ENCODE measurements at regions not wholly inside any gene's neighbourhood (a gene's known extent, or its start where the extent isn't known, plus 50 kb on each side); places are given as distances from the start of the nearest gene placed in this dataset.

DNA sequence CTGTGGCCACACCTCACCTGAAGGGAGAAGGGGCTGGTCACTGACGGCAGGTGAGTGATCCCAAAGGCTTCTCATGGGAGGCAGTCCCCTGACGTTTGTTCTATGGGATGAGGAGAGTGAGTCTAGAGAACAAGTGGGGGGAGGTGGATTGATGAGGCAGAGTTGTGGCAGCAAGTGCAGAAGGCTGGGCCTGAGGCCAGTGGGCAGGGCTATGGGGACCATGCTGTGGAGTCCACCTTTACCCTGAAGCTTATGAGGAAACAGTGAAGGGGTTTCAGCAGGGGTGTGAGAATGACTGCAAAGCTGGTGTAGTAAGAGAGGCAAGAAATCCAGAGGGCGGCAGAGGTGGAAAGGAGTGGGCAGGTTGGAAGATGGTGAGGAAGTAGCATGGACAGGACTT, 96.9 kb upstream of the PFN2 start:
- H3K9me3 ChIP-seq (ENCODE audit: low read length), result no peaks in the 10 kb centered on the region
- no peak overlapping the region for H2AFZ ChIP-seq (ENCODE audit: low read depth, low read length)
- H3K4me1 ChIP-seq (ENCODE audit: insufficient read depth, low read length), result peaks cover under 1% of the 10 kb centered on the region
- H3K36me3 ChIP-seq (ENCODE audit: insufficient read depth, low read length), result no peaks in the 10 kb centered on the region
- H3K4me3 ChIP-seq (ENCODE audit: low read length), result no peak overlapping the region
- no peaks in the 10 kb centered on the region for H3K27me3 ChIP-seq (ENCODE audit: insufficient read depth, low read length)

DNA sequence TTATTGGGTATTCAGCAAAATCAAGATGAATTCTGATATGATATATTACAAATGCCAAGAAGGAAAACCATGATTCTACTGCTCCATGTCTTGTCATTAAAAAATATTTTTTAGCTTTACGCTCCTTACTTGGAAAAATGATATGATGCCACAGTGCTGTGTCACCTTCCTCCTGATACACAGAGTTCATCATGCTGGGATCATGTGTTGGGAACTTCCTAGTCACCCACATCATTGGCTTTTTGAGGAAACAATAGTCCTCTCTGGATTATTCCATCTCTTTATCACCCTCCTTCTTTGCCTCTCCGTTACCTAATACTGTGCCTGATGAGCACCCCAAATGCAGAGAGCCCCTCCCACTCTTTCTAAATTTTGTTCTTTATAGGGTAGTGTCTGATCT, 94.3 kb upstream of the PFN2 start:
- peaks cover 3% of the 10 kb centered on the region for H3K4me1 ChIP-seq (ENCODE audit: insufficient read depth, low read length)
- H3K9me3 ChIP-seq (ENCODE audit: low read length), result no peaks in the 10 kb centered on the region
- no peak overlapping the region for H3K4me3 ChIP-seq (ENCODE audit: low read length)
- H2AFZ ChIP-seq (ENCODE audit: low read depth, low read length), result no peak overlapping the region
- no peaks in the 10 kb centered on the region for H3K27me3 ChIP-seq (ENCODE audit: insufficient read depth, low read length)
- no peaks in the 10 kb centered on the region for H3K36me3 ChIP-seq (ENCODE audit: insufficient read depth, low read length)

DNA sequence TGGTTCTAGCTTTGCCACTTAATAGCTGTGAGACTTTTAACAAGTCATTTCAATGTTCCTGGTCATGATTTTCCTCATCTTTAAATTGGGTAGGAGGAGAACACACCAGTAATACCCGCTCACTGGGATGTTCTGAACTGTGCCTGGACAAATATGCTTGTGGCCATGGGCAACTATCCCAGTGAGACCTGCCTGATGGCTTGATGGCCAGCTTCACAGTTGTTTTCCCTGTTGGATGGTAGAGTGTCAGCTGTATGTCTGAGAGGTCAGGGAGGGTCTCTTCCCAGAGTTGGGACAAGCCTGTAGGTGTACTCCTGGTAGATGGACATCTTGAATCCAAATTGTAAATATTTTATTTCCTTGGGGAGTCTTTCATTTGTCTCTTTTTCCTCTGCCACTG, 92.5 kb upstream of the PFN2 start:
- no peak overlapping the region for H3K4me3 ChIP-seq (ENCODE audit: low read length)
- H3K36me3 ChIP-seq (ENCODE audit: insufficient read depth, low read length), result no peaks in the 10 kb centered on the region
- H2AFZ ChIP-seq (ENCODE audit: low read depth, low read length), result no peak overlapping the region
- H3K27me3 ChIP-seq (ENCODE audit: insufficient read depth, low read length), result no peaks in the 10 kb centered on the region
- peaks cover 3% of the 10 kb centered on the region for H3K4me1 ChIP-seq (ENCODE audit: insufficient read depth, low read length)
- H3K9me3 ChIP-seq (ENCODE audit: low read length), result no peaks in the 10 kb centered on the region

DNA sequence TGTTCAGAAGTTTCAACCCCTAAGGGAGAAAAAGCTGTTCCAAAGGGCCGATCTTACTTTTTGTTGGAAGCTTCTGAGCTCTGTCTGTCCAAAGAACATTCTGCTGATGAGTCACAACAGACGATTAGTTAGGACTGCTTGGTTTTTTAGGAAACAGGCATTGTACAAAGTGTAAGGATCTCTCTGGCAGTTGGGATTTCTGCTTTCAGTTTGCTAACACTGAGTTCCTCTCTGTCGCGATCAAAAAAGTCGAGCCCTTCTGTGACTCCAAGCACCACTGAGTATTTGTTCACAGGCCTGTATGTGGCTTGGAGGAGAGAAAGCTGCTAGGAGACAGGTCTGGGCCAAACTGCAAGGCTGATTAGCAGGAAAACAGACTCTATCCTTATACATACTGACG, 91.8 kb upstream of the PFN2 start:
- no peaks in the 10 kb centered on the region for H3K9me3 ChIP-seq (ENCODE audit: low read length)
- H3K4me1 ChIP-seq (ENCODE audit: insufficient read depth, low read length), result peaks cover 3% of the 10 kb centered on the region
- no peaks in the 10 kb centered on the region for H3K36me3 ChIP-seq (ENCODE audit: insufficient read depth, low read length)
- H3K4me3 ChIP-seq (ENCODE audit: low read length), result no peak overlapping the region
- no peak overlapping the region for H2AFZ ChIP-seq (ENCODE audit: low read depth, low read length)
- H3K27me3 ChIP-seq (ENCODE audit: insufficient read depth, low read length), result no peaks in the 10 kb centered on the region

DNA sequence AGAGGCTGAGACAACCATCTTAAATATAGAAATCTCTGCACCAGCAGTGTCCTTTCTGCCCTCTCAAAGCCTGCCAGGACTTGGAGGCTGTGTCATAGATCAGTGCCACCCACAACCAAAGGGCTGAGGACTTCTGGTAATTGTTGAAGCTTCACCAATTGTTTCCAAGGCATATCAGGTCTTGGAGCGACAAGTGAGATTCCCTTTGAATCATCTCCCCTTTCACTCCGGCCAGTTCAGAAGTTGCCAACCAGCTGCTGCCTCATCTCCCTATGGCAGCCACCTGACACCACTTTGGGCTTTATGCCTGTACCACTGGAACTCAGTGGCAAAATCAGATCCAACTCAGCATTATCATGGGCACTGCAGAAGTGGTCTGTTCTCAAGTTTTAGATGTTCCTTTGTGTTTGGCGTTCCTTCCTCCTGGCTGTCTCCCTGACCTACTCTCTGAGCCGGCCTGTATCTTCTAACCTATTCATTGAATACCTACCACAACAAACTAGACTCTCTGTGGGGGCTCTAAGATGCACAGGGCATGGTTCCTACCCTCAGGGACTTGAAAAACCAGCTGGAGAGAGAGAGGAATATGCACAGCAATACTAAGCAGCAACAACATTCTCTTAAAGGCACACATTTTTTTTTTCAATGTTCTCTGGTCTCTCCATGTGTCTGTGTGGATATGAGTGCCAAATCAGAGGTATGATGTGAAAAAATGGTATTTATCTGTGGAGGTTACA, 90.8 kb upstream of the PFN2 start:
- no peaks in the 10 kb centered on the region for H3K36me3 ChIP-seq (ENCODE audit: insufficient read depth, low read length)
- H2AFZ ChIP-seq (ENCODE audit: low read depth, low read length), result no peak overlapping the region

DNA sequence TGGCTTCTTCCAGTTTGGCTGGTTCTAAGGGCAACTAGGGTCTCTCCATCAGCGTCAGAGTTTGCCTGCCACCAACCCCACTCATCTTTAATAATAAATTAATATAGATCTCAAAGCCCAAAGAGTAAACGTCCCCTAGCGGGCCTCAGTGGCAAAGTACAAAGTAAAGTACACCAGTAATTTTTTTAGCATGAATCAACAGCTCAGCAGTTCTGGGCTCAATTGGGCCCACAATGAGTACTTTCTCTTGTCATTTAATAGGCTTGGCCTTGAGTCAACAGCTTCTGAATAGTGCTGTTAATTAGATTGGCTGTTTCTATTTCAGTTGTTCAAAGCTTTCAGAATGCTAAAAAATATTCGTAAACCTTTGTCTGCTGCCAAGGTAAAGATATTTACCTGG, 89.0 kb upstream of the PFN2 start:
- no peak overlapping the region for H2AFZ ChIP-seq (ENCODE audit: low read depth, low read length)

More for the DNA sequence above, 90.8 kb upstream of the PFN2 start:
- Histone ChIP-seq H3K27me3 (ENCODE audit: insufficient read depth, low read length) (no peaks in the 10 kb centered on the region), H3K9me3 (ENCODE audit: low read length) (no peaks in the 10 kb centered on the region), H3K4me1 (ENCODE audit: insufficient read depth, low read length) (peaks cover 3% of the 10 kb centered on the region), H3K4me3 (ENCODE audit: low read length) (no peak overlapping the region)

DNA sequence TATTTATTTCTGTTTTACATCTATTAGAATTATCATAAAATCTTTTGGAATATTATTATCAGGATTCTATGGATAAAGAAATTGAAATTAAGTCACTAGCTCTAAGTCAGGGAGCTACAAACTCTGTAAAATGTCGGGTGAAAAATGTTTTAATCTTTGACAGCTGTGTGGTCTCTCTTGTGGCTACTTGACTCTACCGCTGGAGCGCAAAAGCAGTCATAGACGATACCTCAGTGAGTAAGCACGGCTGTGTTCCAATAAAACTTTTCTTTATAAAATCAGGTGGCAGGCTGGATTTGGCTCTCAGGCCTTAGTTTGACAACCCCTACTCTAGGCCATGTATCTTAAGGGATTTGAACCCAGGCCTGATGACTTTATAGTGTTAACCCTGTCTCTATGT, 88.5 kb upstream of the PFN2 start:
- Histone ChIP-seq H3K4me1 (ENCODE audit: insufficient read depth, low read length) (peaks cover 3% of the 10 kb centered on the region), H3K27me3 (ENCODE audit: insufficient read depth, low read length) (no peaks in the 10 kb centered on the region), H2AFZ (ENCODE audit: low read depth, low read length) (no peak overlapping the region), H3K4me3 (ENCODE audit: low read length) (no peak overlapping the region), H3K9me3 (ENCODE audit: low read length) (no peaks in the 10 kb centered on the region), H3K36me3 (ENCODE audit: insufficient read depth, low read length) (no peaks in the 10 kb centered on the region)

More for the DNA sequence above, 89.0 kb upstream of the PFN2 start:
- Histone ChIP-seq H3K27me3 (ENCODE audit: insufficient read depth, low read length) (no peaks in the 10 kb centered on the region), H3K9me3 (ENCODE audit: low read length) (no peaks in the 10 kb centered on the region), H3K4me1 (ENCODE audit: insufficient read depth, low read length) (peaks cover 3% of the 10 kb centered on the region), H3K36me3 (ENCODE audit: insufficient read depth, low read length) (no peaks in the 10 kb centered on the region), H3K4me3 (ENCODE audit: low read length) (no peak overlapping the region)

DNA sequence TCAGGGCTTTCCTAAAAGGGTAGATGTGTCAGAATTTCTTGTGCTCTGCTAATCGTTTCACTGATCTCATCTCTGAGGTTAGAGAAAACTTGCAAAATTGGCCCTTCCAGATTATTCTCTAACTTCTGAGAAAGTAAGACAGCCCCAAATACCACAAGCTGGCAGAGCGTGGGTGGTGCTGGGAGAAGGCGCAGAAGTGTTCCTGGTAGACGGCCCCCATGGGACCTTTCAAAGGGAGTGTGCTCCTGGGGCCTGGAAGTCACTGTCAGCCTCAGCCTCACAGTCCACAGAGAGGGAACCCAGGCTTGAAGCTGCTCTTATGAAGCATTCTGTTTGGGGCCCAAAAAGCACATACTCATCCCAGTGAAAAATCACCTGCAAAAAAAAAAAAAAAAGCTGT, 86.5 kb upstream of the PFN2 start:
- Histone ChIP-seq H3K9me3 (ENCODE audit: low read length) (no peaks in the 10 kb centered on the region), H3K36me3 (ENCODE audit: insufficient read depth, low read length) (no peaks in the 10 kb centered on the region), H2AFZ (ENCODE audit: low read depth, low read length) (no peak overlapping the region), H3K4me1 (ENCODE audit: insufficient read depth, low read length) (peaks cover under 1% of the 10 kb centered on the region), H3K27me3 (ENCODE audit: insufficient read depth, low read length) (no peaks in the 10 kb centered on the region), H3K4me3 (ENCODE audit: low read length) (no peak overlapping the region)

DNA sequence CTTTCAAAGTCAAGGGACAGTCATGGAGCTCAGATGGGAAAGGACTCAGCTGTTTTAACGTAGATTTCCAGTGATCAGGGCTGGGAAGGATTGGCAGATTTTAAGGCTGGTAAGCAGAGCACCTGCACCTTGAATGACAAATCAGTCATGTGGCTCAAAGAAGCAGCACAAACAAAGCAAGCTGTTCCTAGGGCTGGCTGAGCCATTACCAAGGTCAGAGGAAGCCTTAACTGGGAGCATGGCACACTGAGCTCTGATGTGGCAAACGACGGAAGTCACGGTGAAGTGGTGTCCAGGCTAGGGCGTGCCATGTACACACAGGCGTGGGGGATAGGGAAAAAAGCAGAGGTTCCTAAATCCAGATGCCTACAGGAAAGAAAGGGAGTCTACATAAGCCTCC, 84.6 kb upstream of the PFN2 start:
- Histone ChIP-seq H2AFZ (ENCODE audit: low read depth, low read length) (no peak overlapping the region), H3K4me3 (ENCODE audit: low read length) (no peak overlapping the region), H3K27me3 (ENCODE audit: insufficient read depth, low read length) (no peaks in the 10 kb centered on the region)

DNA sequence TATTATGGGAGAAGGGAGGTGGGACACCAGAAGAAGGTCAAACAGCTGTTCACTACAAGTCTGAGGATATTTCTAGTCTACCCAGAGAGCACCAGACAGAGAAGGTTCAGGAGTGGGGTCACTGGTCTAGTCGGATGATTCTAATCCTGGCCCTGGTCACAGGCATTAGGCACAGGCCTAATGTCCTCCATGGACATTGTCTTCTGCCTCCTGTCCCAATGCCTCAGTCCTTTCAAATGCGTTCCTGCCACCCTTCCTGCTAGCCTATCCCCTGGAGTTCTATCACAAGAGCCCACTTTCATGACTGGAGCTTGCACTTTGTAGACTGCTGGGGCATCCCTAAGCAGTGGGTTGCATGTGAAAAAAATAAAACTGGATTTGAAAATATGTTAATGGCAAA, 83.9 kb upstream of the PFN2 start:
- Histone ChIP-seq H3K4me1 (ENCODE audit: insufficient read depth, low read length) (no peaks in the 10 kb centered on the region), H3K36me3 (ENCODE audit: insufficient read depth, low read length) (no peaks in the 10 kb centered on the region), H3K9me3 (ENCODE audit: low read length) (no peaks in the 10 kb centered on the region), H3K27me3 (ENCODE audit: insufficient read depth, low read length) (no peaks in the 10 kb centered on the region), H3K4me3 (ENCODE audit: low read length) (no peak overlapping the region), H2AFZ (ENCODE audit: low read depth, low read length) (no peak overlapping the region)

More for the DNA sequence above, 84.6 kb upstream of the PFN2 start:
- Histone ChIP-seq H3K36me3 (ENCODE audit: insufficient read depth, low read length) (no peaks in the 10 kb centered on the region), H3K9me3 (ENCODE audit: low read length) (no peaks in the 10 kb centered on the region), H3K4me1 (ENCODE audit: insufficient read depth, low read length) (no peaks in the 10 kb centered on the region)

DNA sequence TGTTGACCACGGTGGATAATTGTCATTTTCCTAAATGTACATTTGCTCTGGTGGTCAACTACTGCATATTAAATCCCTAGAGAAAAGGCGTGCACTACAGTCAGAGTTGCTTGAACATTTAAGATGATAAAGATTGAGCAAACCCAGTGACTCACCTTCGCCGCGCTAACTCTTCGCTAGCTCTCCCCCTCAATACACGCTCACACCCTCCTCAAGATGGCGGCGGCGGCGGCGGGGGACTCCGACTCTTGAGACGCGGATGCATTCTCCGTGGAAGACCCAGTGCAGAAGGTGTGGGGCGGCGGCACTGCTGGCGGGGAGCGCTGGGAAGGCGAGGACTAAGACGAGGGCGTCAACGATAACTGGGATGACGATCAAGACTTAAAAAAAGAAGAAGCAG, 79.8 kb upstream of the PFN2 start:
- no peaks in the 10 kb centered on the region for H3K36me3 ChIP-seq (ENCODE audit: insufficient read depth, low read length)
- no peak overlapping the region for H2AFZ ChIP-seq (ENCODE audit: low read depth, low read length)
- H3K4me1 ChIP-seq (ENCODE audit: insufficient read depth, low read length), result no peaks in the 10 kb centered on the region
- H3K27me3 ChIP-seq (ENCODE audit: insufficient read depth, low read length), result no peaks in the 10 kb centered on the region
- H3K4me3 ChIP-seq (ENCODE audit: low read length), result no peak overlapping the region
- no peaks in the 10 kb centered on the region for H3K9me3 ChIP-seq (ENCODE audit: low read length)

DNA sequence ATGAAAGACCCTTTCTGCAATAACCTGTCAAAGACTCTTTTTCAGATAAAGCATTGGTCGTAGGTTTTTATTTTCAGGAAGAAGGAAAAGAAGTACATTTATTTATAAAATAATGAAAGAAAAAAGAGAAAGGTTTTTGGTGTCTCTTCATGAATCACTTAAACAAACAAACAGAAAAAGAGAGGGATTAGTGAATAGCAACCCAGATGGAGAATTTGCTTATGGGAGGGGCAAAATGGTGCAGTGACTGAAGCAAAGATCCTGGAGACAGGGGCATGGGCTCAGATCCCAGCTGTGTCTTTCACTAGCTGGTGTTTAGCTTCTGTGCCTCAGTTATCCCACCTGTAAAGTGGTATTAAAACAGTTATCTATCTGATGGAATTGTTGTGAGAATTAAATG, 78.6 kb upstream of the PFN2 start:
- Histone ChIP-seq H3K4me3 (ENCODE audit: low read length) (no peak overlapping the region), H3K27me3 (ENCODE audit: insufficient read depth, low read length) (no peaks in the 10 kb centered on the region)

DNA sequence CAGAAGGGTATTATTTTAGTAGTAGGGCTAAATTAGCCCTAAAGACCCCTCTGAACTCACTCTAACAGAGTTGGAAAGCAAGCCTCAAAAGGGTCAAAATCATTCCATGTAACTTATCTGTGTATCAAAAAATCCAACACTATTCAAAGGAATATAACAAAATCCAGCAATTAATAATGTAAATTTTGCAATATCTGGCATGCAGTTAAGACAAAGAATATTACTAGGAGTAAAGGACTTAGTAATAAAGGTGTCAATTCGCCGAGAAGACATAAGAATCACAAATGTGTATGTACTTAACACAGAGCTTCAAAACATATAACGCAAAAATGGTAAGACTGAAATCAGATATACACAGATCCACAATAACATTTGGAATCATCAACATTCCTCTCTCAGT, 71.2 kb upstream of the PFN2 start:
- Histone ChIP-seq H3K4me3 (ENCODE audit: low read length) (no peak overlapping the region), H3K4me1 (ENCODE audit: insufficient read depth, low read length) (no peaks in the 10 kb centered on the region), H3K36me3 (ENCODE audit: insufficient read depth, low read length) (no peaks in the 10 kb centered on the region), H3K27me3 (ENCODE audit: insufficient read depth, low read length) (no peaks in the 10 kb centered on the region), H2AFZ (ENCODE audit: low read depth, low read length) (no peak overlapping the region), H3K9me3 (ENCODE audit: low read length) (peaks cover 3% of the 10 kb centered on the region)

More for the DNA sequence above, 78.6 kb upstream of the PFN2 start:
- H3K36me3 ChIP-seq (ENCODE audit: insufficient read depth, low read length), result no peaks in the 10 kb centered on the region
- peaks cover 3% of the 10 kb centered on the region for H3K9me3 ChIP-seq (ENCODE audit: low read length)
- H3K4me1 ChIP-seq (ENCODE audit: insufficient read depth, low read length), result no peaks in the 10 kb centered on the region
- H2AFZ ChIP-seq (ENCODE audit: low read depth, low read length), result no peak overlapping the region

DNA sequence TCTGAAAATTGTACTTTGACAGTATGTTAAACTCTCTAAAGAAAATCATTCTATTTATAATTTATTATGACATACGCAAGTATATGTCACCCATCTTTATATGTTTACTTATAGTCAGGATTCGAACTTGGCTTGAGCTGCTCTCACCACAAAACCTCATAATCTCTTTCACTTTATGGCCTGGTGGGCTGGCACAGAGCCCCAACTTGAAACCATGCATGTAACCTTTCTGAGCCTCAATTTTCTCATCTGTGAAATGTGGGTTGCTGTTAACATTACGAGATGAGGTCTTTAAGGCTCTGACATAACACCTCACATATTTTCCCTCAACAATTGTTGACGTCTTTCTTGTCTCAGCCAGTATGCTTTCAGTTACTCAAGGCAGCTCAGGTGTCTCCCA, 69.4 kb upstream of the PFN2 start:
- Histone ChIP-seq H3K27me3 (ENCODE audit: insufficient read depth, low read length) (no peaks in the 10 kb centered on the region), H3K36me3 (ENCODE audit: insufficient read depth, low read length) (no peaks in the 10 kb centered on the region), H3K4me1 (ENCODE audit: insufficient read depth, low read length) (peaks cover 9% of the 10 kb centered on the region), H3K9me3 (ENCODE audit: low read length) (no peaks in the 10 kb centered on the region), H3K4me3 (ENCODE audit: low read length) (no peak overlapping the region), H2AFZ (ENCODE audit: low read depth, low read length) (no peak overlapping the region)

Data from neuron (in vitro differentiated cells).